Adipocyte (in vitro differentiated cells): ENCODE measurements at regions not wholly inside any gene's neighbourhood (a gene's known extent, or its start where the extent isn't known, plus 50 kb on each side); places are given as distances from the start of the nearest gene placed in this dataset.

Experiments used
- DNase-seq: peaks from one replicate; pipeline ENCODE4 v3.0.0-alpha.2; 2015; ENCODE audit warnings: low read depth
- H3K27me3 ChIP-seq: replicated peaks from 2 replicates; pipeline ENCODE4 v1.7.0; 2013; ENCODE audit warnings: mild to moderate bottlenecking, low read length, moderate library complexity; ENCODE audit not compliant: control insufficient read depth, insufficient read depth
- H3K36me3 ChIP-seq: 2 replicates; pipeline ENCODE4 v1.7.0; 2013; ENCODE audit warnings: low read length, mild to moderate bottlenecking, moderate library complexity; ENCODE audit not compliant: control insufficient read depth, insufficient read depth, severe bottlenecking
- H3K4me1 ChIP-seq: 2 replicates; pipeline ENCODE4 v1.7.0; 2013; ENCODE audit warnings: mild to moderate bottlenecking, low read length, moderate library complexity; ENCODE audit not compliant: control insufficient read depth, insufficient read depth
- H3K4me3 ChIP-seq: 2 replicates; pipeline ENCODE4 v1.7.0; 2013; ENCODE audit warnings: mild to moderate bottlenecking, low read length, moderate library complexity
- H3K9ac ChIP-seq: 2 replicates; pipeline ENCODE4 v1.7.0; 2013; ENCODE audit warnings: mild to moderate bottlenecking, low read length, moderate library complexity
- H3K9me3 ChIP-seq: 2 replicates; pipeline ENCODE4 v1.7.0; 2013; ENCODE audit warnings: mild to moderate bottlenecking, low read length, moderate library complexity; ENCODE audit not compliant: control insufficient read depth

GRCh38 chr6:22621701-22622100, 52.3 kb downstream of the HDGFL1 start:
- no peak overlapping the region for H3K9ac ChIP-seq
- H3K4me1 ChIP-seq, result no peaks in the 10 kb centered on the region
- DNase-seq, result no peak
- no peaks in the 10 kb centered on the region for H3K27me3 ChIP-seq
- H3K36me3 ChIP-seq, result no peaks in the 10 kb centered on the region
- H3K9me3 ChIP-seq, result peaks cover 15% of the 10 kb centered on the region
- H3K4me3 ChIP-seq, result no peak overlapping the region

GRCh38 chr6:22622351-22622750, 53.0 kb downstream of the HDGFL1 start:
- Histone ChIP-seq H3K4me1 (no peaks in the 10 kb centered on the region), H3K9me3 (peaks cover 15% of the 10 kb centered on the region), H3K27me3 (no peaks in the 10 kb centered on the region), H3K9ac (no peak overlapping the region), H3K36me3 (no peaks in the 10 kb centered on the region), H3K4me3 (no peak overlapping the region)
- no peak for DNase-seq

GRCh38 chr6:22622813-22623212, 53.4 kb downstream of the HDGFL1 start:
- H3K4me1 ChIP-seq, result no peaks in the 10 kb centered on the region
- peaks cover 10% of the 10 kb centered on the region for H3K9me3 ChIP-seq
- H3K36me3 ChIP-seq, result no peaks in the 10 kb centered on the region
- no peak for DNase-seq
- H3K9ac ChIP-seq, result no peak overlapping the region
- H3K27me3 ChIP-seq, result no peaks in the 10 kb centered on the region
- no peak overlapping the region for H3K4me3 ChIP-seq

GRCh38 chr6:22627644-22628043, 58.3 kb downstream of the HDGFL1 start:
- H3K36me3 ChIP-seq, result no peaks in the 10 kb centered on the region
- no peak overlapping the region for H3K4me3 ChIP-seq
- no peak overlapping the region for H3K9ac ChIP-seq
- no peaks in the 10 kb centered on the region for H3K27me3 ChIP-seq
- no peak for DNase-seq
- H3K9me3 ChIP-seq, result no peaks in the 10 kb centered on the region
- H3K4me1 ChIP-seq, result no peaks in the 10 kb centered on the region

GRCh38 chr6:22631091-22631490, 61.7 kb downstream of the HDGFL1 start:
- H3K4me1 ChIP-seq, result no peaks in the 10 kb centered on the region
- no peaks in the 10 kb centered on the region for H3K36me3 ChIP-seq
- peak; percentile 22 for DNase-seq
- H3K4me3 ChIP-seq, result no peak overlapping the region
- no peak overlapping the region for H3K9ac ChIP-seq
- H3K9me3 ChIP-seq, result no peaks in the 10 kb centered on the region
- no peaks in the 10 kb centered on the region for H3K27me3 ChIP-seq

- no peak overlapping the region for H3K9ac ChIP-seq
- H3K4me3 ChIP-seq, result no peak overlapping the region
- no peak for DNase-seq
- no peaks in the 10 kb centered on the region for H3K9me3 ChIP-seq
- no peaks in the 10 kb centered on the region for H3K36me3 ChIP-seq
- no peaks in the 10 kb centered on the region for H3K27me3 ChIP-seq
- H3K4me1 ChIP-seq, result no peaks in the 10 kb centered on the region
These were observed 63.3 kb downstream of the HDGFL1 start for GRCh38 chr6:22632581-22633145.

- Histone ChIP-seq H3K9me3 (no peaks in the 10 kb centered on the region), H3K9ac (no peak overlapping the region), H3K27me3 (no peaks in the 10 kb centered on the region), H3K4me1 (no peaks in the 10 kb centered on the region), H3K36me3 (no peaks in the 10 kb centered on the region), H3K4me3 (no peak overlapping the region)
- DNase-seq, result no peak
These were observed 67.1 kb downstream of the HDGFL1 start for GRCh38 chr6:22636452-22636851.

- Histone ChIP-seq H3K27me3 (no peaks in the 10 kb centered on the region), H3K9me3 (no peaks in the 10 kb centered on the region), H3K4me1 (no peaks in the 10 kb centered on the region), H3K9ac (no peak overlapping the region), H3K36me3 (no peaks in the 10 kb centered on the region), H3K4me3 (no peak overlapping the region)
- no peak for DNase-seq
These were observed 68.4 kb downstream of the HDGFL1 start for GRCh38 chr6:22637782-22638181.

GRCh38 chr6:22638320-22638719, 69.0 kb downstream of the HDGFL1 start:
- Histone ChIP-seq H3K36me3 (no peaks in the 10 kb centered on the region), H3K4me3 (no peak overlapping the region), H3K9ac (no peak overlapping the region), H3K4me1 (no peaks in the 10 kb centered on the region), H3K9me3 (no peaks in the 10 kb centered on the region), H3K27me3 (no peaks in the 10 kb centered on the region)
- DNase-seq, result no peak

- Histone ChIP-seq H3K9ac (no peak overlapping the region), H3K27me3 (no peaks in the 10 kb centered on the region), H3K36me3 (no peaks in the 10 kb centered on the region), H3K4me3 (no peak overlapping the region), H3K4me1 (no peaks in the 10 kb centered on the region), H3K9me3 (no peaks in the 10 kb centered on the region)
- DNase-seq, result peak; percentile 17
These were observed 72.9 kb downstream of the HDGFL1 start for GRCh38 chr6:22642254-22642653.

- H3K27me3 ChIP-seq, result no peaks in the 10 kb centered on the region
- no peaks in the 10 kb centered on the region for H3K36me3 ChIP-seq
- H3K4me1 ChIP-seq, result no peaks in the 10 kb centered on the region
- DNase-seq, result no peak
- no peak overlapping the region for H3K4me3 ChIP-seq
- H3K9ac ChIP-seq, result no peak overlapping the region
- H3K9me3 ChIP-seq, result no peaks in the 10 kb centered on the region
These were observed 74.4 kb downstream of the HDGFL1 start for GRCh38 chr6:22643780-22644179.

- H3K36me3 ChIP-seq, result no peaks in the 10 kb centered on the region
- no peaks in the 10 kb centered on the region for H3K27me3 ChIP-seq
- no peak overlapping the region for H3K9ac ChIP-seq
- no peak overlapping the region for H3K4me3 ChIP-seq
- DNase-seq, result no peak
- no peaks in the 10 kb centered on the region for H3K9me3 ChIP-seq
- H3K4me1 ChIP-seq, result no peaks in the 10 kb centered on the region
These were observed 78.4 kb downstream of the HDGFL1 start for GRCh38 chr6:22647719-22648118.
